Lower lobe of right lung (tissue), 2 donors: ENCODE measurements at regions not wholly inside any gene's neighbourhood (a gene's known extent, or its start where the extent isn't known, plus 50 kb on each side); places are given as distances from the start of the nearest gene placed in this dataset.

ENCODE experiments used
- ATAC-seq, 2 donors: fragments of 200-7000 bp; cut with Tn5 transposase; one replicate each; pipeline ENCODE4 v1.9.1; 2020 to 2022; ENCODE audit warnings: mild to moderate bottlenecking in 2 of 2, moderate library complexity in 2 of 2
- DNase-seq: peaks from one replicate; pipeline ENCODE4 v3.0.0-alpha.2; 2020
- H3K27ac ChIP-seq: fragments of 200-600 bp; one replicate; pipeline ENCODE4 v1.8.0; 2022
- H3K27me3 ChIP-seq: fragments of 200-600 bp; one replicate; pipeline ENCODE4 v1.8.0; 2022; ENCODE audit warnings: low read depth
- H3K36me3 ChIP-seq: fragments of 200-600 bp; one replicate; pipeline ENCODE4 v1.8.0; 2022; ENCODE audit warnings: mild to moderate bottlenecking
- H3K4me1 ChIP-seq: fragments of 200-600 bp; one replicate; pipeline ENCODE4 v1.8.0; 2022
- H3K4me3 ChIP-seq: fragments of 200-600 bp; one replicate; pipeline ENCODE4 v1.8.0; 2022; ENCODE audit warnings: mild to moderate bottlenecking
- H3K9me3 ChIP-seq: fragments of 200-600 bp; one replicate; pipeline ENCODE4 v1.8.0; 2022
- intact Hi-C: fragments of 100-400 bp; cut with DNase I; formaldehyde crosslinking; loops from one replicate; pipeline ENCODE4 v1.11.0; 2022
- TF ChIP-seq, protein P1 (sequence below): fragments of 200-600 bp; IDR thresholded peaks from one replicate; pipeline ENCODE4 v1.8.0; 2022; ENCODE audit warnings: antibody characterized with exemption, mild to moderate bottlenecking
- donor health status: DM: no; HTN: yes; CAD: no; lungs with severe emphysema.

DNA sequence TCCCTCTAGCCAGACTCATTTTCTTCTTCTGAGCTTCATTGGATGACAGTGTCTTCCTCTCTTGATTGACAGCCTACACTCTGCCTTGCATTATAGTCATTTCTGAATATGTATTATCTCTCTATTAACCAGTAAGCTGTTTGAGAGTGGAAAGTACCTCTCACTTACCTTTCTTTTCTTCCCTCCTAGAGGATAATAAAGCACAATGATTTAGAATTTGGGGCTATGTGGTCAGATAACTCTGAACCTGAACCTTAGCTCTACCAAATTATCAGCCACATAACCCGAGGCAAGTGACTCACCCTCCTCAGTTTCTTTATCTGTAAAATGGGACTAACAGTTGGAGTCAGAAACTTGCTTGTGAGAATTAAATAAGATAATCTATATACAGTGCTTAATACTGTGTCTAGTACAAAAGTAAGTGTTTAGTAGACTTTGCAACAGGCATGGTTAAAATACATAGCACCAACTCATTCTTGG is 331.8 kb upstream of the TBL1XR1 start:
- H3K27me3 ChIP-seq: no peaks in the 10 kb centered on the region
- H3K27ac ChIP-seq: no peak overlapping the region
- no peaks in the 10 kb centered on the region for H3K36me3 ChIP-seq
- ATAC-seq (no peak), DNase-seq (no peak)
- TF ChIP-seq, protein P1, sequence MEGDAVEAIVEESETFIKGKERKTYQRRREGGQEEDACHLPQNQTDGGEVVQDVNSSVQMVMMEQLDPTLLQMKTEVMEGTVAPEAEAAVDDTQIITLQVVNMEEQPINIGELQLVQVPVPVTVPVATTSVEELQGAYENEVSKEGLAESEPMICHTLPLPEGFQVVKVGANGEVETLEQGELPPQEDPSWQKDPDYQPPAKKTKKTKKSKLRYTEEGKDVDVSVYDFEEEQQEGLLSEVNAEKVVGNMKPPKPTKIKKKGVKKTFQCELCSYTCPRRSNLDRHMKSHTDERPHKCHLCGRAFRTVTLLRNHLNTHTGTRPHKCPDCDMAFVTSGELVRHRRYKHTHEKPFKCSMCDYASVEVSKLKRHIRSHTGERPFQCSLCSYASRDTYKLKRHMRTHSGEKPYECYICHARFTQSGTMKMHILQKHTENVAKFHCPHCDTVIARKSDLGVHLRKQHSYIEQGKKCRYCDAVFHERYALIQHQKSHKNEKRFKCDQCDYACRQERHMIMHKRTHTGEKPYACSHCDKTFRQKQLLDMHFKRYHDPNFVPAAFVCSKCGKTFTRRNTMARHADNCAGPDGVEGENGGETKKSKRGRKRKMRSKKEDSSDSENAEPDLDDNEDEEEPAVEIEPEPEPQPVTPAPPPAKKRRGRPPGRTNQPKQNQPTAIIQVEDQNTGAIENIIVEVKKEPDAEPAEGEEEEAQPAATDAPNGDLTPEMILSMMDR: no peak
- peaks cover 11% of the 10 kb centered on the region for H3K4me1 ChIP-seq
- H3K4me3 ChIP-seq: no peak overlapping the region
- H3K9me3 ChIP-seq: no peaks in the 10 kb centered on the region
- intact Hi-C loops: no loop called here

DNA sequence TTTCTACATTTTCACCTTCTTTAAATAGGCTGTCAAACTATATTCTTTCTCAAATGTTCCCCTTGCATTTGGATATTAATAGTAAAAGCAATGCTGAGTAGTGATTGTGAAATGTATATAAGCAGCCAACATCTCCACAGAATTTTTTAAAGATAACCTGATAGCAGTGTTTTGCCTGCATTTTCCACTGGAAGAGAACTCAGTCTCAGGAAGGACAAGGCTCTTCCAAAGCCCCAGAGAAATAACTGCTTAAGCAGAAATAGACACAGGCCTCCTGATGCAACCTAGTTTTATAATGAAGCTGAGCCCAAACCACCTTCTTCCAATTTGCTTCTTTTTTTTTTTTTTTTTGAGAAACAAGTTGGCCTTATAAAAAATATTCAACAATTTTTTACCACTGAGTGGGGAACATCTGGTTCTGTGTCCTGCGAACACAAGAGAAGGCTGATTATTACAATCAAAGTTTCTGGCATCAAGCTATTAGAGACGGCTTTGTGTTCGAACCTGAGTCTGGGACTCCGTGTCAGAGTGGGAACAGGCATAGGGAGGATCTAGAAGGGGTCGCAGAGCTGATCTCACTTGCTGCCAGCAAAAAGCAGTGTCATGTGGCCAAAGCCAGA is 332.5 kb upstream of the TBL1XR1 start:
- H3K4me1 ChIP-seq: peaks cover 11% of the 10 kb centered on the region
- no peaks in the 10 kb centered on the region for H3K36me3 ChIP-seq
- TF ChIP-seq, protein P1: no peak
- H3K27me3 ChIP-seq: no peaks in the 10 kb centered on the region
- no peaks in the 10 kb centered on the region for H3K9me3 ChIP-seq
- intact Hi-C loops: no loop called here
- no peak overlapping the region for H3K4me3 ChIP-seq
- H3K27ac ChIP-seq: no peak overlapping the region
- no peak for DNase-seq
- no peak for ATAC-seq

DNA sequence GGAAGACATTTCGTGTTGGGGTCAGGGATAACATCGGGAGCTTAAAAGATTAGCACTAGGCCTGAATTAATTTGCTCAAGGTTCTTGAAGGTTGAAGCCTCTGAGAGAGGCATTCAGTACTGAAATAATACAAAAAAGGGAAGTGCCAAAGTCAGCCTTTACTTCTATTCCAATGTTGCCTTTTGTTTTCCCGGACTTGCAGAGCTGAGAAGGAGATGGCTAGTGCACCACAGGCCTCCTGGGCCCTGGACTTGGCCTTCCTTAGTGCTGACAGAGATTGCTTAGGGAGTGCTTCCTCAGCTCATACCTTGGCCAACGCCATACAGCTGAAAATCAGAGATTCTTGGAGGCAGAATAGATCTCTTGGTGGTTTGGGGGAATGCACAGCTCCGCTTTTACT is 333.6 kb upstream of the TBL1XR1 start:
- H3K4me3 ChIP-seq: no peak overlapping the region
- no peak overlapping the region for H3K27ac ChIP-seq
- peaks cover 10% of the 10 kb centered on the region for H3K4me1 ChIP-seq
- intact Hi-C loops: no loop called here
- DNase-seq (no peak), ATAC-seq (no peak)
- no peaks in the 10 kb centered on the region for H3K9me3 ChIP-seq
- H3K27me3 ChIP-seq: no peaks in the 10 kb centered on the region
- H3K36me3 ChIP-seq: no peaks in the 10 kb centered on the region
- TF ChIP-seq, protein P1: no peak

DNA sequence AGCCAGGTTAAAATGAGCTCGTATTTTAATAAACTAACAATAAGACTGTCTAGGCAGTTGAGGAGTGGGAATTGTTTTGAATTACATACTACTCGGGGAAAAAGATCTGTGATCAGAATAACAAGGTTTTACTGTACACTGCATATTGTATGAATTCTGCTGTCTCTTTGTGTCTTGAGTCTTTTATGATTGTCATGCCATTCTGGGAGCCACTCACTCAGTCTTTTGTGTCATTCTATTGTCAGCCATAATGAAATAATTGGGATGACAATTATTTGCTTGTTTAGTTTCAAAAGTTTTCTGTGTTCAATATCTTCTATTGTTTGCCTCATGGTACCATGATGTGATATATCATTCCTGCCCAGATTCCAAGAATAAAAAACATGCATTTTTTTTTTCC is 339.6 kb upstream of the TBL1XR1 start:
- no peaks in the 10 kb centered on the region for H3K27me3 ChIP-seq
- DNase-seq: no peak
- no peak overlapping the region for H3K27ac ChIP-seq
- H3K9me3 ChIP-seq: no peaks in the 10 kb centered on the region
- ATAC-seq: no peak
- TF ChIP-seq, protein P1: no peak
- H3K36me3 ChIP-seq: no peaks in the 10 kb centered on the region
- no peak overlapping the region for H3K4me3 ChIP-seq
- intact Hi-C loops: no loop called here
- peaks cover 27% of the 10 kb centered on the region for H3K4me1 ChIP-seq

DNA sequence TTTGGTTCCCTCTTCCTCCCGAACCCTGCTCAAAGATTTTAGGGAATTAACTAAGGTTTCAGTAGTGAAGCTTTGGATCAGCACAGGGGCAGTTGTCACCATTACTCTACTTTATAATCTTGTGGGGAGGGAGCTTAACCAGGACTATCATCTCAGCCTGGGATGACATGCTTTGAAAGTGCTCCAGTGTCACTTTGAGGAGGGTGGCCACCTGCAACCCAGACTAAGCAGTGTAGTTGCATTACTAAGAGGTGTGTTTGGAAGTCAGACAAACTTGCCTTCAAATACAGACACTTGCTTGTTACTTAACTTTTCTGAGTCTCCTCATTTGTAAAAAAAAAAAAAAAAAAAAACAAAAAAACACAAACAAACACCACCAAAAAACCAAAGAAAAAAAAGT is 340.3 kb upstream of the TBL1XR1 start:
- ATAC-seq (no peak), DNase-seq (no peak)
- Histone ChIP-seq H3K9me3 (no peaks in the 10 kb centered on the region), H3K4me3 (no peak overlapping the region), H3K27me3 (no peaks in the 10 kb centered on the region), H3K27ac (peak overlapping the region; percentile 19), H3K4me1 (peaks cover 27% of the 10 kb centered on the region), H3K36me3 (no peaks in the 10 kb centered on the region)
- intact Hi-C loops: no loop called here
- TF ChIP-seq, protein P1: no peak
